MM.1S (cell line): ENCODE measurements at regions not wholly inside any gene's neighbourhood (a gene's known extent, or its start where the extent isn't known, plus 50 kb on each side); places are given as distances from the start of the nearest gene placed in this dataset.

Source experiments
- CTCF ChIP-seq: fragments of 300-600 bp; sonication (generic); IDR thresholded peaks from 2 replicates; pipeline ENCODE4 v1.5.1; 2016; ENCODE audit warnings: antibody characterized with exemption, low read length, mixed read lengths
- EZH2 ChIP-seq: fragments of 300-600 bp; sonication (generic); optimal IDR thresholded peaks from 2 replicates; pipeline ENCODE3; 2017; ENCODE audit warnings: low read depth, mild to moderate bottlenecking, antibody characterized with exemption, low read length, mixed read lengths

- TF ChIP-seq CTCF (no peak), EZH2 (no peak)
Measured at GRCh38 chrX:107502316-107502715, 52.9 kb downstream of the FRMPD3 start.
